ENCODE measurements at regions not wholly inside any gene's neighbourhood (a gene's known extent, or its start where the extent isn't known, plus 50 kb on each side); places are given as distances from the start of the nearest gene placed in this dataset.

GRCh38 chr2:83602753-83603152, 856.3 kb downstream of the SUCLG1 start:
- DNase-seq (ENCODE audit: low read depth, low spot score) (no peak), FAIRE-seq (no peak)
- Histone ChIP-seq H3K4me1 (ENCODE audit: control insufficient read depth, extremely low read depth, insufficient read depth, low read length) (no peaks in the 10 kb centered on the region), H3K79me2 (ENCODE audit: control insufficient read depth, insufficient read depth, low read length) (no peaks in the 10 kb centered on the region), H3K9ac (ENCODE audit: control insufficient read depth, extremely low read depth, insufficient read depth, low read length) (no peak overlapping the region), H3K9me3 (ENCODE audit: control insufficient read depth, low read depth, low read length) (peaks cover 2% of the 10 kb centered on the region), H2AFZ (ENCODE audit: control insufficient read depth, low read length) (no peak overlapping the region), H4K20me1 (ENCODE audit: control insufficient read depth, extremely low read depth, insufficient read depth, low read length) (no peaks in the 10 kb centered on the region), H3K36me3 (ENCODE audit: control insufficient read depth in 2 of 2, extremely low read depth in 1 of 2, insufficient read depth in 2 of 2, low read length in 2 of 2) (no peaks in the 10 kb centered on the region), H3K4me2 (ENCODE audit: control insufficient read depth, extremely low read depth, insufficient read depth, low read depth, low read length) (no peak overlapping the region), H3K27me3 (ENCODE audit: control insufficient read depth, extremely low read depth, insufficient read depth, low read length) (no peaks in the 10 kb centered on the region), H3K9me1 (ENCODE audit: control insufficient read depth, extremely low read depth, insufficient read depth, low read length) (no peaks in the 10 kb centered on the region), H3K27ac (ENCODE audit: control insufficient read depth, insufficient read depth, low read length) (no peak overlapping the region), H3K4me3 (ENCODE audit: control insufficient read depth in 2 of 3, extremely low read depth in 1 of 3, insufficient read depth in 2 of 3, low read depth in 1 of 3, low read length in 3 of 3) (no peak overlapping the region)
- TF ChIP-seq EZH2 (IDR thresholded peaks at IDR 0.05; ENCODE audit: low read length) = no peak
- TF ChIP-seq CTCF (optimal IDR thresholded peaks at IDR 0.05 in 1 of 3, IDR thresholded peaks at IDR 0.05 in 1 of 3, conservative IDR thresholded peaks at IDR 0.05 in 1 of 3; ENCODE audit: extremely low read depth in 1 of 3, insufficient read depth in 2 of 3, low read length in 3 of 3) = no peak
- dilution Hi-C loops (cut with MboI; ENCODE audit: extremely low pct_ligation_motif_present, low sequenced_read_pairs) = no loop called here

- no peaks in the 10 kb centered on the region for H3K9me3 ChIP-seq (ENCODE audit: control insufficient read depth, low read depth, low read length)
- H3K9me1 ChIP-seq (ENCODE audit: control insufficient read depth, extremely low read depth, insufficient read depth, low read length) = no peaks in the 10 kb centered on the region
- dilution Hi-C loops (cut with MboI; ENCODE audit: extremely low pct_ligation_motif_present, low sequenced_read_pairs) = no loop called here
- no peaks in the 10 kb centered on the region for H3K27me3 ChIP-seq (ENCODE audit: control insufficient read depth, extremely low read depth, insufficient read depth, low read length)
- DNase-seq (ENCODE audit: low read depth, low spot score) (no peak), FAIRE-seq (no peak)
- H3K4me3 ChIP-seq (ENCODE audit: control insufficient read depth in 2 of 3, extremely low read depth in 1 of 3, insufficient read depth in 2 of 3, low read depth in 1 of 3, low read length in 3 of 3) = no peak overlapping the region
- no peak overlapping the region for H3K27ac ChIP-seq (ENCODE audit: control insufficient read depth, insufficient read depth, low read length)
- TF ChIP-seq EZH2 (IDR thresholded peaks at IDR 0.05; ENCODE audit: low read length) = no peak
- no peak for TF ChIP-seq CTCF (optimal IDR thresholded peaks at IDR 0.05 in 1 of 3, IDR thresholded peaks at IDR 0.05 in 1 of 3, conservative IDR thresholded peaks at IDR 0.05 in 1 of 3; ENCODE audit: extremely low read depth in 1 of 3, insufficient read depth in 2 of 3, low read length in 3 of 3)
- H2AFZ ChIP-seq (ENCODE audit: control insufficient read depth, low read length) = no peak overlapping the region
- no peaks in the 10 kb centered on the region for H3K36me3 ChIP-seq (ENCODE audit: control insufficient read depth in 2 of 2, extremely low read depth in 1 of 2, insufficient read depth in 2 of 2, low read length in 2 of 2)
- no peaks in the 10 kb centered on the region for H3K79me2 ChIP-seq (ENCODE audit: control insufficient read depth, insufficient read depth, low read length)
- no peaks in the 10 kb centered on the region for H4K20me1 ChIP-seq (ENCODE audit: control insufficient read depth, extremely low read depth, insufficient read depth, low read length)
- no peak overlapping the region for H3K9ac ChIP-seq (ENCODE audit: control insufficient read depth, extremely low read depth, insufficient read depth, low read length)
- H3K4me1 ChIP-seq (ENCODE audit: control insufficient read depth, extremely low read depth, insufficient read depth, low read length) = no peaks in the 10 kb centered on the region
- H3K4me2 ChIP-seq (ENCODE audit: control insufficient read depth, extremely low read depth, insufficient read depth, low read depth, low read length) = no peak overlapping the region
These were observed 862.3 kb downstream of the SUCLG1 start for GRCh38 chr2:83596592-83597282.
